Fibroblast of peridontal ligament (primary cell): ENCODE measurements at regions not wholly inside any gene's neighbourhood (a gene's known extent, or its start where the extent isn't known, plus 50 kb on each side); places are given as distances from the start of the nearest gene placed in this dataset.

Experiments
- DNase-seq: peaks from one replicate; pipeline ENCODE4 v3.0.0-alpha.2; 2010; ENCODE audit errors: extremely low read depth

DNA sequence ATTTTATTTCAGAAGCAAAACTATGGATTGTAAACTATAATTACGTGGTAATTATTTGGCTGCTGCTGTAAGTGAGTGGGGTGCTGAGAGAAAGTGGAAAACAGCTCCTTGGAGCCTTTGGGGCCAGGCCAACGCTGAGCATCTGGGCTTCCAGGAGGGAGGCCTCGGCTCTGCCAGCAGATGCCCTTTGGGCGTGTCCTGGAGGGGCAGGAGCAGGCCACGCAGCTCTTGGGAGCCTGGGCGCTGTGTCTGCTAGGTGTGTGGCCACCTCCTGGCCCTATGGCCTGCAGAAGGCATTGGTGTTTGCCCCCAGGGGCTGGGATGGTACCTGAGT is 423.3 kb downstream of the GLRX3 start:
- DNase-seq, result no peak

GRCh38 chr10:130560116-130560515 is 423.9 kb downstream of the GLRX3 start:
- DNase-seq, result no peak

DNA sequence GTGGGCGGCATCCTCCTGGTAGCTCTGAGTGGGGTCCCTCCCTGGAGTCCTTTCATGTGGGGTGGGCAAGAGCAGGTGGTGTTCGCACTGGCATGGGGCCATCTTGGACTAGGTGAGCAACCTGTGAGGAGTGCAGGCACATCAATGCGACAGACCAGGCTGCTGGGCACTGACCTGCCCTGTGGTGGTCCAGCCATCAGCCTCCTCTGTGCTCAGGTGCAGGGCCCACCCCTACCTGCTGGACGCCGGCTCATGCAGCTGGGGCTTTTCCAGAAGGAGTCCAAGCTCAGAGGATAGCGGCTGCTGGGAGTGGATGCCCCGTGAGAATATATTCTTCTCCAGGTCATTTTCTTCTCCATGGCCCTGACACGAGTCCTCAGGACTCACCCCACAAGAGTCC is 424.4 kb downstream of the GLRX3 start:
- no peak for DNase-seq

- no peak for DNase-seq
Measured at GRCh38 chr10:130561681-130562080, 425.5 kb downstream of the GLRX3 start.

DNA sequence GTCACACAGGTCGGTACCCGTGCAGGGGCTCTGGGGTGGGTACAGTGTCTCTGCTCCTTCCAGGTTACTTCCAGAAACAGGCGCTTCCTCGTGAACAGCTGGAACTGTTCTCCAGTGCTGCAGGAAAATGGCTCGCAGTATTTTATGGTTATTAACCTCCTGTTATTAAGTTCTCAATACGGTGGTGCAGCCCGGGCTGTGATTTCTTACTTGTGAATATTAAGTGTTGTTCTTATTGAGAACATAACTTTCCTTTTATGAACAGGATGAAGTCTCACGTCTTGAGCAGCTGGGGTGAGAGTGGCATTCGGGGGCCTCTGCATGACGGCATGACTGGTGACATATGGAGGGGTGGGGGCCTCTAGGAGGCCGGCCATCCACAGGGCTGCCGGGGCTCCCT is 430.8 kb downstream of the GLRX3 start:
- no peak for DNase-seq

- no peak for DNase-seq
Measured at GRCh38 chr10:130567436-130567835, 431.2 kb downstream of the GLRX3 start.

- DNase-seq, result no peak
Measured at GRCh38 chr10:130568246-130568645, 432.1 kb downstream of the GLRX3 start.

- no peak for DNase-seq
Measured at GRCh38 chr10:130570074-130570473, 433.9 kb downstream of the GLRX3 start.

DNA sequence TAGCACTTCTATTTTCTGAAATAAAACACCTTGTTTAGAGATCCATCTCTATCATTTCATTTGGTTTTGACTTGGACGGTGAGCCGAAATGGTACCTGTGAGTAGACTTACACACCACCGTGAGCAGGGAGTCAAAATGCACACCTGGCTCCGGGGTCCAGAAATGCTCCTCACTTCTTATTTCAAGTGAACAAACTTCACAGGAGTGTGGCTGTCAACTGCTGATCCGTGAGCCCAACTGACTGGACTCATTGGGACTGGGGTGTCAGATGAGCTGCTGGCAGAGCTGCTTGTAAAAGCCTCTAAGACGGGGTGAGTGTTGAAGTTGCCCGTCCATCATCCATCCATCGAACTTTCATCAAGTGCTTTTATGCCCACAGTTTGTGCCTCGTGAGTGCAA is 435.5 kb downstream of the GLRX3 start:
- DNase-seq, result no peak

DNA sequence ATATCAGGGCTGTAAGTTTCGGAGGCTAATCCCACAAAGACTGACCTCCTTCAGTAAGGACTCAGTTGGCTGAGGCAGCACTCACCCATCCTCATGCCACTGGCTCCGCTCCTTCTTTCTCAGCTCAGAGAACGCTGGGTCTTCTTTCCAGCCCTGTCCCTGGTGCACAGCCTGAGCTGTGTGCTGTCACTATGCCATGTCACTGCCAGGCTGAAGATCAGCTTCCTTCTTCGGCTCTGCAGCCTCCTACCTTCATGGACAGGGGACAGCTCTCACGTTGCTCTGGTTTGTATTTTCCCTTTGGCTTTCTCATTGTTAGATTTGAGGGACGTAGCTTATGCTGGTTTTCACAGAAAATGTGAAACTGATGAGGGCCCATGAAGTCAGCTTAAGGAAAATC is 437.3 kb downstream of the GLRX3 start:
- no peak for DNase-seq

DNA sequence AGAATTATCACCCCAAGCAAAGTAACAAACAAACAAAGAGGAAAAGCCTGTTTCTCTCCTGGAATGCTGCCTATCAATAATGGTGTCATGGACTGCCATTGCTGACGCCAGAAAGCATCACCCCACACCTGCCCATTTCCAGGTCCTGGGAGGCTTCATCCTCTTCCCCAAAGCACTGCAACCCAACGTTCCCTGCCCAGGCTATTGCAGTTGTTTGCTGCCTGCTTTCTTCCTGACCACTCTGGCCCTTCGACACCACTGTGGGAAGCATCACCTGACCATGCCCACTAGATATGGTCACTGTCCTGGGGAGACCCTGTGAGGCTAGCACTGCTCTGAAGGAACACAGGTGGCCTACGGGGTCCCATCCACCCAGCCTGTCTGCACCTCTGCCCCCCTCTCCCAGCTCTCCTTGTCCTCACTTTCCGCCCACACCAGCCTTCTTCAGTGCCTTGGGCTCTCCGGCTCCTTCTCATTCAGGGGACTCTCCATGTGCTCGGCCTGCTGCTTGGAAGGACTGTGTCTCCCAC is 439.6 kb downstream of the GLRX3 start:
- DNase-seq, result no peak

- no peak for DNase-seq
Measured at GRCh38 chr10:130576427-130576826, 440.2 kb downstream of the GLRX3 start.

GRCh38 chr10:130577039-130577438 is 440.8 kb downstream of the GLRX3 start:
- no peak for DNase-seq

DNA sequence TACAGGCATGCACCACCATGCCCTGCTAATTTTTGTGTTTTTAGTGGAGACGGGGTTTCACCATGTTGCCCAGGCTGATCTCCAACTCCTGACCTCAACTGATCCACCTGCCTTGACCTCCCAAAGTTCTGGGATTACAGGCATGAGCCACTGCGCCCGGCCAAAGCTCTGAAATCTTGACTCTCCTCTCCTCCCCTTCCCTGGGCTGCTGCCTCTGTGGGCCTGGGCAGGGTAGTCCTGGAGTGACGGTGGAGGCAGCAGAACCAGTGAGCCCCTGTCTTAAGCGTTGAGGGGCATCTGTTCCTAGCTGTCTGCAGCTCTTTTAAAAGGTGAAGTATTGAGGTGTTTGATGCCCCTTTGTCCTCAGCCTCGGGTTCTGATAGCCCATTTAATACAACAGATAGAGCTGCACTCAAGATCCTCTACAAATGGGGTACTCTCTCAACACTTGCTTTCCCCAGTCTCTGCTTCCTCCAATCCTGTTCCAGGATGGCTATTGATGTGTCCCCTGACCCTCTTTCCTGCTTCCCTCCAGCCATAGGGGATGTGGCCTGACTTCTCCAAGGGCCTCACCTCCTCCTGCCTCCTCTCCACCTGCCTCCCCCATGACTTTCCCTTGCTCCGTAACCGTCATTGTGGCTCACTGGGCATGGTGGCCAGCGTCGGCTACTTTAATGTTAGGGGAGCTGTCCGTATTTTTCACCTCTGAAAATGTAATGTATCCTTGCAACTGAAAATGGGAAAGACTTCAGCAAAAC is 442.5 kb downstream of the GLRX3 start:
- DNase-seq, result no peak

- DNase-seq, result no peak
Measured at GRCh38 chr10:130579913-130580312, 443.7 kb downstream of the GLRX3 start.

DNA sequence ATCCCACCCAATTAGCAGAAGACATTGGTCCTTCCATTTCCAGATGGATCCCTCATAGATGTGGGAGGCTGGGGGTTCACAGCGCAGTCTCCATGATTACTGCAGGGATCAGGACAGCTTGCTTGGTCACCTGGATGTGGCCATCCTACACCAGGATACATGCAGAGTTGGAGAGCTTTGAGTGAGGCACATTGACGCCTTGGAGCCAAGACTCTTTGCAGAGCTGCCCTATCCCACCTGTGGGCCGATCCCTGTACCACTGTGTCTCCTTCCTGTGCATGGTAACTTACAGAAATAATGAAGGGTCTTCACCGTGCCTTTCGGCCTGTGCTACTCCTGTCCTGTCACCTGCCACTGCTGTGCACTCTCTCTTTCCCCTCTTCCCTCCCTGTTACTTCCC is 444.8 kb downstream of the GLRX3 start:
- DNase-seq, result no peak

DNA sequence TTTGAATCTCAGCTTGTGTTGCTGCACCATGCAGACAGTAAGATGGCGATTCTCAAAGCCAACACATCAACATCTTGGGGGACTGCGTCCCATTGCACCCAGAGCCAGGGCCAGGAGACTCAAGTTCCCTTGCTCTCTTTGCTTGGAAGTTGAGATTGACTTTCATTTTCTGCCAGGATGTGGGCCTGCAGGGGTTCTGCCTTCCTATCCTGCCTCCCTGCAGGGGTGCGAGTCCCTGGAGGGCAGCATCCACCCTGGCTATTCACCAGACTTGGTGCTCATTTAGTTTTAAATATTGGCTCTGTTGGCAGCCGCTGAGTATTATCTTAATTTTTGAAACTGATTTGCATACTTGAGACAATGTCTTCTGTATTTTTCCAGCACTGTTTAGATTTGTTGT is 451.5 kb downstream of the GLRX3 start:
- DNase-seq, result no peak

DNA sequence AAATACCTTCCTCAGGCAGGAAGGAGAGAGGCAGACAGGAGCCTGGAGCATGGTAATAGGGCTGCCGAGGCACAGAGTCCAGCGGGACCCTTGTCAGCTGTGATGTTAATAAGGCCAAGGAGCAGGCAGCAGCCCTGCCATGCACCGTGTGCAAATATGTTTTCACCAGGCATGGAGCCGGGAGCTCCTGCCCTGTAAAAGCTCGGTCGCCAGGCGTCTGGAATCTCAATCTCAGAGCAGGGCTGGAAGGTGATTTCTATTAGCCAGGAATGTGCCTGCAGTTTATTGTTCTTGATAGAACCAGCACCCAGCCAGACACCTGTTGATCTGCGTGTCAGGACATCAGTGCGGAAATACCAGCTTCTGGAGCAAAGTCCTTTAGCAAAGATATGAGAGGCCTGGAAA is 469.8 kb downstream of the GLRX3 start:
- DNase-seq, result no peak

GRCh38 chr10:130607366-130607765 is 471.2 kb downstream of the GLRX3 start:
- no peak for DNase-seq

- DNase-seq, result no peak
Measured at GRCh38 chr10:130611239-130611638, 475.0 kb downstream of the GLRX3 start.

GRCh38 chr10:130615457-130615856 is 479.3 kb downstream of the GLRX3 start:
- DNase-seq, result no peak

GRCh38 chr10:130617985-130618384 is 481.8 kb downstream of the GLRX3 start:
- DNase-seq, result no peak

DNA sequence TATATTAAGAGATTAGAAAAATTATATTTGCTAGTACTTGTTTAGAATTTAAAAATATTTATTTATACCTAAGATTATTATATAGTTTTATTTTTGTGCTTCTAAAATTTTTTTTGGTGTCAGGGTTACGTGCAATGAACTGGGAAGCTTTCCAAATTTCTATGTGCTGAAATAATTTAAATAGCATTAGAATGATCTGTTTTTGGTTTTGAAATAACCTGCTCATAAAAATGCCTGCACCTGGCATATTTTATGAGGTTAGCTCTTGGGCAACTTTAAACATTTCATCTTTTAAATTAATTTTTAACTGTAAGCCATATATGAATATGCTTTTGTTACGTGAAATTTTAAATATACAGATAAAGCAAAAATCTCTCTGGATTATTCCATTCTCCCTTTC is 482.5 kb downstream of the GLRX3 start:
- no peak for DNase-seq

- no peak for DNase-seq
Measured at GRCh38 chr10:130621231-130621775, 485.1 kb downstream of the GLRX3 start.
